ENCODE measurements at regions not wholly inside any gene's neighbourhood (a gene's known extent, or its start where the extent isn't known, plus 50 kb on each side); places are given as distances from the start of the nearest gene placed in this dataset.
"Not testable (repeated sequence)": the region's sequence is repeated elsewhere in the genome, so short reads cannot be mapped to it uniquely, and the experiment has no call there.

GRCh38 chr16:26578748-26579147 is 488.0 kb upstream of the C16orf82 start:
- CTCF ChIA-PET: interaction anchor here (1.1 kb wide), 1 partner anchor 8 kb away, joined by 3 read pairs; no protein-coding TSS in a partner anchor
- DNase-seq (ENCODE audit: low read depth): no peak
- Histone ChIP-seq H3K36me3 (ENCODE audit: control insufficient read depth, insufficient read depth, low read length) (no peaks in the 10 kb centered on the region), H3K4me3 (ENCODE audit: low read depth, low read length) (no peak overlapping the region), H3K27me3 (ENCODE audit: control insufficient read depth, insufficient read depth, low read length) (no peaks in the 10 kb centered on the region)
- no peak for TF ChIP-seq CTCF (IDR thresholded peaks at IDR 0.05; ENCODE audit: insufficient read depth, low read depth, low read length)
- POLR2A ChIA-PET: no interaction called here

- POLR2A ChIA-PET: no interaction called here
- H3K36me3 ChIP-seq (ENCODE audit: control insufficient read depth, insufficient read depth, low read length): no peaks in the 10 kb centered on the region
- TF ChIP-seq CTCF (IDR thresholded peaks at IDR 0.05; ENCODE audit: insufficient read depth, low read depth, low read length): no peak
Measured at GRCh38 chr16:26583803-26584202, 482.9 kb upstream of the C16orf82 start.

DNA sequence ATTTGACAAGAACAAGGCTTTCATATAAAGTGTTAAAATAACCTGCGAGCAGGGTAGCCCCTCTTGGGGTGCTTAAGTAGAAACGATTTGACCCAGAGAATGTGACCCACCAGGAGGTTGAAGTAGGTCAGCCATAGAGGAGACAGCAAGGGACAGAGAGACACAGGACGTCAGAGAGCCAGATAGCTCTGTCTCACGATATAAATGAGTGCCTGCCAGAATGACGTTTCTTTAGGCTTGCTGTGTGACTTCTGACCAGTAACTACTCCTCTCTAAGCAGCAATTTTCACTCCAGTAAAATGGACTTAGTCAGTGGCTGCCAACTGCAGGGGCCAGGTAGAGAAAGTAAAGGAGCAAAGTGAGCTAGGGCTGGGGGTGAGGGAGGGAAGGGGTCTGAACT is 473.0 kb upstream of the C16orf82 start:
- CTCF ChIA-PET: no interaction called here
- H3K36me3 ChIP-seq (ENCODE audit: control insufficient read depth, insufficient read depth, low read length): no peaks in the 10 kb centered on the region
- H3K27me3 ChIP-seq (ENCODE audit: control insufficient read depth, insufficient read depth, low read length): no peaks in the 10 kb centered on the region
- no peak for DNase-seq (ENCODE audit: low read depth)
- TF ChIP-seq CTCF (IDR thresholded peaks at IDR 0.05; ENCODE audit: insufficient read depth, low read depth, low read length): no peak
- H3K4me3 ChIP-seq (ENCODE audit: low read depth, low read length): no peak overlapping the region
- POLR2A ChIA-PET: no interaction called here

More at GRCh38 chr16:26583803-26584202, 482.9 kb upstream of the C16orf82 start:
- CTCF ChIA-PET: no interaction called here
- Histone ChIP-seq H3K4me3 (ENCODE audit: low read depth, low read length) (no peak overlapping the region), H3K27me3 (ENCODE audit: control insufficient read depth, insufficient read depth, low read length) (no peaks in the 10 kb centered on the region)
- no peak for DNase-seq (ENCODE audit: low read depth)

DNA sequence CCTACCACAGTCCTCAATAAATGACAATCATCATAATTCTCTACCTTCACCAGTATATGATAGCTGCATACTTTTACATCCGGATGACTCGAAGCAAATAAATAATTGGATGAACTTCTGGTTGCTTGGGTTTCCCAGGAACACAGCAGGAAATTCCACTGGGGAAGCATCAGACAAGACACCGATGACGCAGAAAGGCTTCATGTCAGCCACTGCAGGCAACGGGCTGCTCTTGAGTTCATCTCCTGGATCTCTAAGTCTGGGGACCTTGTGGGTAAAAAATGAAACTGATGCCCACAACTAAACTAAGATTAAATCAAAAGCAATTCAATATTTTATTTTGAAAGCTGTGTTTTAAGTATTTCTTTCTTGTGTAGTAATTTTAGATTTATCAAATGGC is 472.1 kb upstream of the C16orf82 start:
- no peak for TF ChIP-seq CTCF (IDR thresholded peaks at IDR 0.05; ENCODE audit: insufficient read depth, low read depth, low read length)
- H3K4me3 ChIP-seq (ENCODE audit: low read depth, low read length): no peak overlapping the region
- CTCF ChIA-PET: no interaction called here
- H3K27me3 ChIP-seq (ENCODE audit: control insufficient read depth, insufficient read depth, low read length): no peaks in the 10 kb centered on the region
- POLR2A ChIA-PET: no interaction called here
- DNase-seq (ENCODE audit: low read depth): no peak
- H3K36me3 ChIP-seq (ENCODE audit: control insufficient read depth, insufficient read depth, low read length): no peaks in the 10 kb centered on the region

- no peak for TF ChIP-seq CTCF (IDR thresholded peaks at IDR 0.05; ENCODE audit: insufficient read depth, low read depth, low read length)
- Histone ChIP-seq H3K27me3 (ENCODE audit: control insufficient read depth, insufficient read depth, low read length) (no peaks in the 10 kb centered on the region), H3K4me3 (ENCODE audit: low read depth, low read length) (no peak overlapping the region), H3K36me3 (ENCODE audit: control insufficient read depth, insufficient read depth, low read length) (no peaks in the 10 kb centered on the region)
- no peak for DNase-seq (ENCODE audit: low read depth)
- POLR2A ChIA-PET: no interaction called here
- CTCF ChIA-PET: no interaction called here
Measured at GRCh38 chr16:26595199-26595598, 471.5 kb upstream of the C16orf82 start.

DNA sequence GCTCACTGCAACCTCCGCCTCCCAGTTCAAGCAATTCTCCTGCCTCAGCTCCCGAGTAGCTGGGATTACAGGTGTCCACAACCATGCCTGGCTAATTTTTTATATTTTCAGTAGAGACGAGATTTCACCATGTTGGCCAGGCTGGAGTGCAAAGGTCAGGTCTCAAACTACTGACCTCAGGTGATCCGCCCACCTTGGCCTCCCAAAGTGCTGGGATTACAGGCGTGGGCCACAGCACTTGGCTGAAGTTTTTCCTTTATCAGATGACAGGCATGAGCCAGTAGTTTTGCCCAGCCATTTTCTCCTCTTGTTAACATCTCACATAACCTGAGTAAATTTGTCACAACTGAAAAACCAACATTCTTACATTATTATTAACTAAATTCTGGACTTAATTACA is 470.7 kb upstream of the C16orf82 start:
- DNase-seq (ENCODE audit: low read depth); CTCF ChIA-PET; H3K4me3 ChIP-seq (ENCODE audit: low read depth, low read length); POLR2A ChIA-PET; H3K27me3 ChIP-seq (ENCODE audit: control insufficient read depth, insufficient read depth, low read length); H3K36me3 ChIP-seq (ENCODE audit: control insufficient read depth, insufficient read depth, low read length): not testable (repeated sequence)
